Neural progenitor cell (in vitro differentiated cells): ENCODE measurements at regions not wholly inside any gene's neighbourhood (a gene's known extent, or its start where the extent isn't known, plus 50 kb on each side); places are given as distances from the start of the nearest gene placed in this dataset.

Source experiments
- CTCF ChIP-seq: fragments of 200-600 bp; sonication (generic); IDR thresholded peaks from 2 replicates; pipeline ENCODE4 v1.5.1; 2017; ENCODE audit warnings: antibody characterized with exemption, mild to moderate bottlenecking
- EZH2 ChIP-seq: fragments of 200-600 bp; sonication (generic); IDR thresholded peaks from 2 replicates; pipeline ENCODE4 v1.6.1; 2017; ENCODE audit warnings: antibody characterized with exemption, mild to moderate bottlenecking, moderate library complexity

- TF ChIP-seq EZH2 (no peak), CTCF (no peak)
Observed at GRCh38 chr5:84632418-84632817, 247.7 kb upstream of the EDIL3 start.
